Fibroblast of lung (primary cell): ENCODE measurements at regions not wholly inside any gene's neighbourhood (a gene's known extent, or its start where the extent isn't known, plus 50 kb on each side); places are given as distances from the start of the nearest gene placed in this dataset.

Source experiments
- DNase-seq, 2 donors: peaks; one replicate each; pipeline versions ENCODE4 v3.0.0 to v3.0.0-alpha.2; 2010; ENCODE audit warnings: low read depth in 2 of 2
- H2AFZ ChIP-seq: 2 replicates; pipeline ENCODE4 v1.5.1; 2012; ENCODE audit warnings: low read length, control low read depth, inconsistent platforms
- H3K27ac ChIP-seq: 2 replicates; pipeline ENCODE4 v1.5.1; 2011; ENCODE audit warnings: low read length, control low read depth; ENCODE audit not compliant: insufficient read depth
- H3K27me3 ChIP-seq: 2 replicates; pipeline ENCODE4 v1.5.1; 2011; ENCODE audit warnings: mild to moderate bottlenecking, low read length; ENCODE audit not compliant: control insufficient read depth, insufficient read depth
- H3K36me3 ChIP-seq: 2 replicates; pipeline ENCODE4 v1.5.1; 2011; ENCODE audit warnings: low read length; ENCODE audit not compliant: control insufficient read depth, insufficient read depth
- H3K4me1 ChIP-seq: 2 replicates; pipeline ENCODE4 v1.5.1; 2011; ENCODE audit warnings: low read length; ENCODE audit not compliant: control insufficient read depth, insufficient read depth; ENCODE audit errors: extremely low read depth
- H3K4me2 ChIP-seq: 2 replicates; pipeline ENCODE4 v1.5.1; 2011; ENCODE audit warnings: low read length, control low read depth; ENCODE audit not compliant: insufficient read depth; ENCODE audit errors: extremely low read depth
- H3K4me3 ChIP-seq, 4 experiments: fragments of 200-600 bp in 1 of 4; sonication (generic) in 1 of 4; replicated peaks in 1 of 4; 2 replicates each; pipeline ENCODE4 v1.5.1; 2011 to 2016; ENCODE audit warnings: low read length in 4 of 4, low read depth in 3 of 4, mild to moderate bottlenecking in 3 of 4, control low read depth in 2 of 4, inconsistent platforms in 1 of 4, mixed read lengths in 1 of 4; ENCODE audit not compliant: insufficient read depth in 1 of 4; ENCODE audit errors: control extremely low read depth in 1 of 4
- H3K79me2 ChIP-seq: 2 replicates; pipeline ENCODE4 v1.5.1; 2012; ENCODE audit warnings: mild to moderate bottlenecking, low read length, inconsistent platforms; ENCODE audit not compliant: control insufficient read depth, insufficient read depth
- H3K9ac ChIP-seq: 2 replicates; pipeline ENCODE4 v1.5.1; 2011; ENCODE audit warnings: mild to moderate bottlenecking, low read length, control low read depth; ENCODE audit not compliant: insufficient read depth
- H3K9me3 ChIP-seq: 2 replicates; pipeline ENCODE4 v1.5.1; 2012; ENCODE audit warnings: low read depth, low read length; ENCODE audit not compliant: control insufficient read depth, insufficient read depth
- H4K20me1 ChIP-seq: 2 replicates; pipeline ENCODE4 v1.5.1; 2011; ENCODE audit warnings: low read length; ENCODE audit not compliant: control insufficient read depth, insufficient read depth; ENCODE audit errors: extremely low read depth
- EZH2 ChIP-seq: IDR thresholded peaks from 2 replicates; pipeline ENCODE4 v1.5.1; 2012; ENCODE audit warnings: low read length, control low read depth, mild to moderate bottlenecking; ENCODE audit errors: missing control alignments
- TF ChIP-seq, protein P1 (sequence below), 2 donors: IDR thresholded peaks in 1 of 2; conservative IDR thresholded peaks in 1 of 2; 1 replicate in 1 of 2; 2 replicates in 1 of 2; pipeline ENCODE4 v1.5.1; 2011 to 2012; ENCODE audit warnings: low read length in 2 of 2, control low read depth in 1 of 2, inconsistent platforms in 1 of 2, low read depth in 1 of 2, mild to moderate bottlenecking in 1 of 2

GRCh38 chr3:177440456-177441104, 243.3 kb upstream of the TBL1XR1 start:
- Histone ChIP-seq H3K79me2 (no peaks in the 10 kb centered on the region), H3K4me2 (no peak overlapping the region), H3K27ac (no peak overlapping the region), H3K36me3 (no peaks in the 10 kb centered on the region), H3K4me1 (peaks cover 2% of the 10 kb centered on the region), H3K27me3 (no peaks in the 10 kb centered on the region), H2AFZ (no peak overlapping the region), H3K9ac (no peak overlapping the region), H3K4me3 (no peak overlapping the region), H3K9me3 (no peaks in the 10 kb centered on the region), H4K20me1 (no peaks in the 10 kb centered on the region)
- DNase-seq: peak in 1 of 2 donors; percentile 54
- TF ChIP-seq EZH2: no peak
- TF ChIP-seq, protein P1, sequence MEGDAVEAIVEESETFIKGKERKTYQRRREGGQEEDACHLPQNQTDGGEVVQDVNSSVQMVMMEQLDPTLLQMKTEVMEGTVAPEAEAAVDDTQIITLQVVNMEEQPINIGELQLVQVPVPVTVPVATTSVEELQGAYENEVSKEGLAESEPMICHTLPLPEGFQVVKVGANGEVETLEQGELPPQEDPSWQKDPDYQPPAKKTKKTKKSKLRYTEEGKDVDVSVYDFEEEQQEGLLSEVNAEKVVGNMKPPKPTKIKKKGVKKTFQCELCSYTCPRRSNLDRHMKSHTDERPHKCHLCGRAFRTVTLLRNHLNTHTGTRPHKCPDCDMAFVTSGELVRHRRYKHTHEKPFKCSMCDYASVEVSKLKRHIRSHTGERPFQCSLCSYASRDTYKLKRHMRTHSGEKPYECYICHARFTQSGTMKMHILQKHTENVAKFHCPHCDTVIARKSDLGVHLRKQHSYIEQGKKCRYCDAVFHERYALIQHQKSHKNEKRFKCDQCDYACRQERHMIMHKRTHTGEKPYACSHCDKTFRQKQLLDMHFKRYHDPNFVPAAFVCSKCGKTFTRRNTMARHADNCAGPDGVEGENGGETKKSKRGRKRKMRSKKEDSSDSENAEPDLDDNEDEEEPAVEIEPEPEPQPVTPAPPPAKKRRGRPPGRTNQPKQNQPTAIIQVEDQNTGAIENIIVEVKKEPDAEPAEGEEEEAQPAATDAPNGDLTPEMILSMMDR (conservative IDR thresholded peaks at IDR 0.05 in 1 of 2, IDR thresholded peaks at IDR 0.05 in 1 of 2; ENCODE audit: low read depth in 1 of 2, low read length in 2 of 2): no peak

- Histone ChIP-seq H3K4me2 (peak overlapping the region; percentile 58), H3K36me3 (no peaks in the 10 kb centered on the region), H3K9me3 (no peaks in the 10 kb centered on the region), H3K27ac (no peak overlapping the region), H3K4me3 (peak overlapping the region in 1 of 4 experiments; percentile 55), H4K20me1 (no peaks in the 10 kb centered on the region), H3K9ac (no peak overlapping the region), H3K79me2 (no peaks in the 10 kb centered on the region), H3K4me1 (peaks cover 2% of the 10 kb centered on the region), H2AFZ (no peak overlapping the region), H3K27me3 (no peaks in the 10 kb centered on the region)
- DNase-seq: peak; percentile 53 to 81
- TF ChIP-seq EZH2: no peak
- TF ChIP-seq, protein P1 (conservative IDR thresholded peaks at IDR 0.05 in 1 of 2, IDR thresholded peaks at IDR 0.05 in 1 of 2; ENCODE audit: low read depth in 1 of 2, low read length in 2 of 2): no peak
Observed at GRCh38 chr3:177441276-177441812, 244.1 kb upstream of the TBL1XR1 start.

DNA sequence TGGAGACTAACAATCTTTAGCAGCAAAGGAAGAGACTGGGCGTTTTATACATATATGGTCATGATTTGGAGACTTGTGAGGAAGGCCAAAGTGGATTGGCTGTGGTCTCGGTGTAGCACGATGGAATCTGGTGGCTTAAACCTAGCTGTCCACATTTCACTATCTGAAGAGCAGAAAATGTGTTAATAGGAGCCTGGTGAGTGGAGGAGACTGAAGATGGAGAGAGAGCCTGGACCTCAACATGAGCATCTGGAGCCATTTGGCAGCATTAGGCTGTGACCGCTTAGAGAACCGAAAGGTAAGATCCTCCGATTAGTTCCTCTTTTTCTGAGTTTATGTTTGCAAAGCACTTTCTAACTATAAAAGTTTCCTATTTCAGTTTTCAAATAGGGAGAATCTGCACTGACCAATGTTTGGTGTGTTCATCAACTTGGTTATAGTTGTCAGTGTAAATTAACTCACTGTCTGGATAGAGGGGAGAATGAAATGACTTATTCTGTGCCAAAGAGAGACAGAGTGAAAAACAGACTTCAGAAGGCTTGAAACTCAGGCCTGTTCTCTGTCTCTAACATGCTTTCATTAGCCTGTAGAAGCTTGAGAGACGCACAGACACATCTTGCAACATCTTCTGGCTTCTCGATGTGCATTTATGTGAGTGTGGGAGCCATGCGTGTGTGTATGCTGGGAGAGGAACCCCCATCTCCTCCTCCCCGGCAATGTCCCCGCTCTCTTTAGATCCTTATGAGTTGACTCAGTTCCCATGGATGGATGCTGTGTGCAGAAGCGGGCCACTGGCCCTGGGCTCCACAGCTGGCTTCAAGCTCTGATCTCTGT, 244.7 kb upstream of the TBL1XR1 start:
- Histone ChIP-seq H3K27ac (peak overlapping the region; percentile 44), H3K4me3 (peak overlapping the region in 3 of 4 experiments; percentile 16 to 55 (median 27))
- peak; percentile 48 to 77 for DNase-seq

More for the DNA sequence above, 244.7 kb upstream of the TBL1XR1 start:
- H3K79me2 ChIP-seq: no peaks in the 10 kb centered on the region
- H4K20me1 ChIP-seq: no peaks in the 10 kb centered on the region
- TF ChIP-seq, protein P1 (conservative IDR thresholded peaks at IDR 0.05 in 1 of 2, IDR thresholded peaks at IDR 0.05 in 1 of 2; ENCODE audit: low read depth in 1 of 2, low read length in 2 of 2): no peak
- TF ChIP-seq EZH2: no peak
- H3K36me3 ChIP-seq: no peaks in the 10 kb centered on the region
- H3K27me3 ChIP-seq: no peaks in the 10 kb centered on the region
- peak overlapping the region; percentile 12 for H2AFZ ChIP-seq
- H3K9me3 ChIP-seq: no peaks in the 10 kb centered on the region
- peak overlapping the region; percentile 58 for H3K4me2 ChIP-seq
- H3K4me1 ChIP-seq: peaks cover 2% of the 10 kb centered on the region
- H3K9ac ChIP-seq: peak overlapping the region; percentile 5
